MV-4-11 (cell line): ENCODE measurements at regions not wholly inside any gene's neighbourhood (a gene's known extent, or its start where the extent isn't known, plus 50 kb on each side); places are given as distances from the start of the nearest gene placed in this dataset.
"Not testable (repeated sequence)": the region's sequence is repeated elsewhere in the genome, so short reads cannot be mapped to it uniquely, and the experiment has no call there.

ENCODE experiments used
- DNase-seq: peaks from one replicate; lab custom pipeline; 2025; lab: John Stamatoyannopoulos, UW

- no peak for DNase-seq
These were observed 468.4 kb upstream of the C1orf87 start for GRCh38 chr1:60541831-60542532.

DNA sequence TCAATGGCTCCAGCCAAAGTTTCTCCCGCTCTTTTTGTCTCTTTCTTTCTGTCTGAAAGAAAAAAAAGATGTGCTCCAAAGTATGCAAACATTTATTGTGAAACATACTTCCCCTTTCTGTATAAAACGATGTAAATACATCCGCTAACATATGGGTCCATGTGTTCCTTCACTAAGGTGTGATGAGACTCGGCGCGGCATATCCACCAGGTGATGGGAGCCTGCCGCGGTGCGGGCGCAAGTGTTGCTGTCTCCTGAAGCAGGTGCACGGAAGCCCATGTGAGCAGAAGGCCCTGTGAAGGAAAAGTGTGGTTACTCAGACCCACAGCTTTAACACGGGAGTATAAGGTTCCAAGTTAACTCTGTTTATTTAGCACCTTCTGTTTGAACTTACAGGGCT, 466.6 kb upstream of the C1orf87 start:
- DNase-seq, result peak; percentile 55

DNA sequence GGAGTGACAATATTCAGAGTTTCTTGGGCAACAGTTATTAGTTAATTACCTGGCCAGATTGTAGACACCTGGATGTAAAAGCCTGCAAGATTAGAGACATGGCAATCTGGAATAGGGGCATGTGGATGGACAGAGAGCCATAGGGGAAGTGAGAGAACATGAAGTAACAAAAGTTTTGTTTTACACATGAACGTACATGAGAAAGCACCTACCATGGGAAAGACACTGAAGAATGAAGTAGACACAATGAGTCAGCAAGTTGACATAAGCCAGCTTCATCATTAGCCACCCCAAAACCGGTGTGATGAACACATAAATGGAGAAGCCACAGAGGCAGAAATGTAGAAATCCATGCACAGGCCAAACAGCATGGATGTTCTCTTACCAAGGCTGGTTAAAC, 462.1 kb upstream of the C1orf87 start:
- peak; percentile 77 for DNase-seq

DNA sequence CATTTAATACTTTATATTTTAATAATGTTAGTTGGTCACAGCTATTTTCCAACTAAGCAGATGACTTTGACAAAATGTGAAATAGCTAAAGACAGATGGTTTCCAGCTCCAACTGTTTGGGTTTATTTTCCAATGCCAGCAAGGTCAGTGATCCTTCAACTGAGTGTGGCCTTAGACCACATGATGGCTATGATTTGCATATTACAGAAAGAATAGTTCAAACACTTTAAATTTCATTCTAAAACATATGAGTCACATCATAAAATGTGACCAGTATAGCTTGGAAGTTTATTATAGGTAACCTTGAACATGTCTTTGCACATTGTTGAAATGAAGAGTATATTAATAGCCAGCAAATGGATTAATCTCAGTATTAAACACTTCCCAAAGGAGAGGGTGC, 454.0 kb upstream of the C1orf87 start:
- no peak for DNase-seq

- no peak for DNase-seq
These were observed 443.4 kb upstream of the C1orf87 start for GRCh38 chr1:60516996-60517395.

DNA sequence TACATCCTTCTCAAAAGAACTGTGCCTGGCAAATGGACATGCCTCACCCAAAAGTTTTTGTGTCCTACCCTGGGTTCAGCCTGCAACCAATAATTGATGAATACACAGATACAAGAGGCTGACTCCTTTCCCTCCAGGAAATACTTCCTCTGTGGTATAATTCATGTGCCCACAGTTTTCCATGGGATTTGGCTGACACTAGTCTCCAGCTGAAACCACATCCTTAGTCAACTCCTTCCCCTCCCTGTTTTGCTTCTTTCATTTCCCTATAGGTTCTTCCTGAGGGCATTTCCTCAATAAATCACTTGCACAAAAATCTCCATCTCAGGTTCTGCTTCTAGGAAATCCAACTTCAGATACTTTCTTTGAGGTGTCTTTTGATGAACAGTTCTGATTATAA, 436.6 kb upstream of the C1orf87 start:
- DNase-seq, result peak; percentile 82

GRCh38 chr1:60504206-60504840, 430.8 kb upstream of the C1orf87 start:
- DNase-seq, result no peak

DNA sequence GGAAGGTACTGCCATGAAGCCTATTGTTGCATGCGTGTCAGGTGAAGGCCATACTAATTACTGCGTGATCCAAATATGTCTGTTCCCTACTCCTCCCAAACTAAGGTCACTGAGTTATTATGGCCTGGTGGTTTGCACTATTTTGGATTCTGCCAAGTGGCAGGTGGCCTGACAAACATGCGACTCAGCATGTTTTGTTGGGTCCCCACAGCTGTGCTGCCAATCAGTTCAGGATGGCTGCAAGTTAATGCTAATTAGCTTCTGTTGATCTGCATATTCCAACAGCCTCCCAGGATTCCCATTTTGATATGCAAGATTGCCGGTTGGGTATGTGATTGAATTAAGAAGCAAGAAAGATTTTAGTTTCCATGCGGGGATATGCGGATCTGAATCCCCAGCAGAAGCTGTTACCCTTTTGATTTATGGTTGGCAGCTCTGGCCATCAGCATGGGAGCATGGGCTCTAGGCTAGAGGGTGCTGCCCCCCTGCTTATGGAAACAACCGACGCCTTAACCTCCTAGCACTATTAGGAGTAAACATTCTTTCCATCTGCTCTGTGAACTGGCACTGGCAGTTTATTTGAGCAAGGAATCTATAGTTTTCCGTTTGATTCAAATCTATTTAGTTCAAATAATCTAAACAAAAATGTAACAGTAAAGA, 429.8 kb upstream of the C1orf87 start:
- no peak for DNase-seq

- peak; percentile 18 for DNase-seq
These were observed 428.9 kb upstream of the C1orf87 start for GRCh38 chr1:60502506-60502905.

- DNase-seq, result not testable (repeated sequence)
These were observed 416.4 kb upstream of the C1orf87 start for GRCh38 chr1:60489916-60490480.

DNA sequence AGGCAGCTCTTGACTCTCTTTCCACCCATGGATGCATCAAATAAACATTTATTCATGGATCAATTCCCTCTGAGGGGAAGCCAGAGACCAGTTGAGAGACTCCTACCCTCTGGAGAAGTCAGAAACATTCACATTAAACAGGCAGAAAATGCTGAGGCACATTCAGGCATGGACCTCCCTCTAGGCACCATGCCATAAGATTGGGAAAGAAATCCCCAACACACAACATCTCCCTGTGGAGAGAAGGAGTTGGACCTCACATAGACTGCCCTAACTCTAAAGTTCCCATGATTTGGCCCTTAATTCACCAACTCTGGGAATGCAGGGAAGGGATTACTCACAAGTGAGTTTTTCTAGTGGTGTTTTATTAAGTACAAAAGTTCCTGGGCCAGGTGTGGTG, 415.3 kb upstream of the C1orf87 start:
- DNase-seq, result no peak

DNA sequence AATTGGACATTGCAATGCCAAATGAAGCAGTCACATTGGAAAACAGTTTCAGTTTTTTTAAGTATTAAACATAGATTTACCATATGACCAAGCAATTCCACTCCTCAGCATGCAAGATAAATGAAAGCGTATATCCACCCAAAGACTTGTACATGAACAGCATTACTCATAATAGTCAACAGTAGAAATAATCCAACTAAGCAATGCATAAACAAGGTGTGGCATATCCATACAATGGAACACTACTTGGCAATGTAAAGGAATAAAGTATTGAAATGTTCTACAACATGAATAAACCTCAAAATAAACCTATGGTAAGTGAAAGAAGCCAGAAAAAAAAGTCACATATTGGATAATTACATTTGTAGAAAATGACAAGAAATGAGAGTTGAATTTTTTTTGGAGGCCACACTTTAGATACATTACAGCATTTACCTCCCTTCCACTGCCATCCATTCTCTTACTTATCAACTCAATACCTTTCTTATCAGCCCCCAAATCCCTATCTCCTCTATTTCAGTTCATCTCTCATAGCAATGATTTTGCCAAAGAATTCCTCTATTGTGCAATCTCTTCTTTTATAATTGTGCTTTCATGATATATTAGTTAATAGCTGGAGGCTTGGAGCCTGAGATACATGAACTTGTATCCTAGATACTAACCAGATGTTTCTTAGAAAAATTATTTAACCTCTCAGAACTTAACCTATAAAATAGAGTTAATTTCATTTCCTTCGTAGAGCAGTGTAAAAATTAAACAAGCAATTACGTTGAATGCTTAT, 414.2 kb upstream of the C1orf87 start:
- no peak for DNase-seq

DNA sequence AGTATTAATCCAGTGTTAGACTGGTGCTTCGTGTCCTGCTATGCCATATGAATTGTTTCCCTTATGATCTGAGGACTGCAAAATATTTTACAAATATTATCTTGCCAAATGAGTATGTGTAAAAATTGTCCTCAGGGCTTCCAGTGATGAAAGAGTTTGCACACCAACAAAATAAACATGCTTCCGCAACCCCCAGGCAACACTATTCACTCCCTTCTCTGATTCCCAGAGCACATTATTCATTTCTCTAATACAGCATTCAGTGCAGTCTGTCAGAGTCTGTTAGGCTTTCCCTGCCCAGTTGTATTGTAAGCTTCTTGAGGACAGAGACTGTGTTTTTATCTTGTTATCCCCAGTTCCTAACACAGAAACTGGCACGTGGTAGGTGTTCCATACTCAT, 409.9 kb upstream of the C1orf87 start:
- no peak for DNase-seq

- DNase-seq, result no peak
These were observed 396.7 kb upstream of the C1orf87 start for GRCh38 chr1:60470246-60470645.

DNA sequence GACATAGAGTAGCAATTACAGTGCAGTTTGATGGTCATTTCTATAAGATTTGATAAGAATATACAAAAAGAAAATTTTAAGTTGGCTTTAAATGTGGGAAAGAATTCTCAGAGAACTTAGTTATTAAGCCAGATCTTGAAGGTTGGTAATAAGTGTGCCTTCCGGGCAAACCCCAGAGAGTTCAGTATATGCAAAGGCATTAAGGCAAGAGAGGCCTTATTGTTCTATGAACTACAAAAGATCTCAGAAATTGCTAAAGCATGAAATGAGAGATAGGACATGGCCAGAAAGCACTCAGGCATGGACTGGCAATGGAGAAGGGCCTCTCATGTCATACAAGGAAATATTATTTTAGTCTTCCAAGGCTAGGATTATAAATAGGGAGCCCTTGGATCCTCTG, 390.2 kb upstream of the C1orf87 start:
- no peak for DNase-seq

GRCh38 chr1:60463146-60463545, 389.6 kb upstream of the C1orf87 start:
- DNase-seq, result peak; percentile 92

DNA sequence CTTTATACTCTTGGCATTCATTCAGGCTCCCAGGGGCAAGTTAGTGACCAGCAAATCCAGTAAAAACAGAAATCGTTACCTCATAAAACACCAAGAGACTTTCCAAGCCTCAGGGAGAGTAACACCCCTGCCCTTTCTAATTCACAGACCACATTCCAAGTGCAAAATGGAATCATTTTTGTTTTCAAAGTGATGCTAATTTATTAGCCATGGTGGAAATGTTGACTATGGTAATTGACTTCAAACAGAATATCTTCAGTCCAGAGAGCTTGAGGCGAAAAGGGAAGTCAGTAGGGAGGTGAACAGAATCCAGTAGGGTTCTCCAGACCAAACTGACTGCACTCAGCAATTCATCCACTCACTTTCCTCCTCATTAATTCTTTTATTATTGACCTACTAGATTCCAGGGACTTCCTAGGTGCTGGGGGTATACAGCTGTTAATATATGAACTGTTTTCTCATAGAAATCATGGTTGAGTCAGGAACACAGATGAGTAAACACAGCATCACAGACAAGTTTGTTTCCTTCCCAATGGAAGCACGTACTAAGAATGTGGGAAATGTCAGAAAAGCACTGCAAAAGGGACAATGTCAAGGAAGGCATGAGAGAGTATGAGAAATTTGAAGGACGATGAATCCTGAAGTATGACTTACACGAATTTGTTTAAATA, 388.5 kb upstream of the C1orf87 start:
- DNase-seq, result no peak

- no peak for DNase-seq
These were observed 384.5 kb upstream of the C1orf87 start for GRCh38 chr1:60458111-60458510.

- no peak for DNase-seq
These were observed 376.3 kb upstream of the C1orf87 start for GRCh38 chr1:60449876-60450275.

DNA sequence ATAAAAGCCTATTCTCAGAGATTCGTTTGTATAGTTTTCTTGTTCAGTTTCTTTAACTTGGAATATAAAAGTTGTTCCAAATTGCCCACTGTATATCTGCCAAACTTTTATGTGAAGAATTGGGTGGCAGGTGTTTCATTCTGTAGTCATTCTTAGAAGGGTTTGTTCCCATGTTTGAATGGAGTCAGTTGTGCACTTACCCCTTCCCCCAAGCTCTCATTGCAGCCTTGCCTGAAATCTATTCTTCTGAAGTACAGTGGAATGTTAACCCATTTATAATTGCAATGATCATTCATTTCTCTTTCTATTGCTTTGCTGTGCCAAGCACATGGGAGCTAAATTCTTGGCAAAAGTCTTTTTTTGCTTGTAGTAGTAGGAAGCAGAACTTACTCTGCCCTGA, 375.3 kb upstream of the C1orf87 start:
- no peak for DNase-seq

DNA sequence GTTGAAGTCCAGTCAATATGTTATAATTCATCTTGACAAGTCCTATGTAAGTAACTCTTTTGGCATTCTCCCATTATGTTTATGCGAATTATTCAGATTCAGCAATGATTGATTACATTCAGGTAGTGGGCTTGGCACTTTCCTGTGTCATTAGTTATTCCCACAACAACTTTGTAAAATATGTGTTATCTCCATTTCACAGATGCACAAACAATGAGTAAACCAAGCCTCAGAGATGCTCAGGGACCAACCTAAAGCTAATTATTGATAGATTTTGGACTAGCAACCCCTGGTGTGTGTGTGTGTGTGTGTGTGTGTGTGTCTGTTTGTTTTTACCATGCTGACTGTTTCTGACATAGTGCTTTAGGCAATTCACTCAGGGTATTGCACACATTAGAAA, 371.1 kb upstream of the C1orf87 start:
- DNase-seq, result no peak

- no peak for DNase-seq
These were observed 362.6 kb upstream of the C1orf87 start for GRCh38 chr1:60436186-60436585.
